ENCODE measurements at regions not wholly inside any gene's neighbourhood (a gene's known extent, or its start where the extent isn't known, plus 50 kb on each side); places are given as distances from the start of the nearest gene placed in this dataset.

DNA sequence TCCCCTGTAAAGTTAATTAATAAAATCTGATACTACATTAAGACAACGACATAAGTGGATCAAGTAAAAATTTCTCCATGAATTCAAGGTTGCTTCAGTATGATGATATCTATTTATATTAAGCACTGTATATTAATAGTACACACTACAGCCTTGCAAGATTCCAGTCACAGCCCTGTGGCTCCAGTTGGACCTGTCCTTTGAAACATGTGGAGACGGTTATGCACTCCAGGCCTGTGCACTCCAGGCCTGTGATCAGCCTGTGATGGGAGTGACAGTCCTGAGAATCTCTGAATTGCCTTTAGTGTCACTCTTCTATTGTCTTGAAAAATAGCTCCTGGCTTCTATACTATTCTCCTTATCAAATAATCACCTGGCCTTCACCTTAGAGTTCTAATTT, 981.1 kb upstream of the AGA start:
- no peak for TF ChIP-seq ZNF274 (IDR thresholded peaks at IDR 0.05; ENCODE audit: low read depth, low read length)
- no peak for TF ChIP-seq SUZ12 (IDR thresholded peaks at IDR 0.05; ENCODE audit: extremely low read depth, insufficient read depth, insufficient read length)
- no peak for TF ChIP-seq YY1 (IDR thresholded peaks at IDR 0.05; ENCODE audit: insufficient read depth, insufficient read length)

All from NT2/D1 (cell line).